HFFc6 (cell line): ENCODE measurements at regions not wholly inside any gene's neighbourhood (a gene's known extent, or its start where the extent isn't known, plus 50 kb on each side); places are given as distances from the start of the nearest gene placed in this dataset.

Experiments
- DNase-seq: peaks from one replicate; pipeline ENCODE4 v3.0.0-alpha.2; 2018
- H3K27ac Mint-ChIP-seq: 2 replicates; pipeline ENCODE4 v1.8.0; 2020; ENCODE audit warnings: mild to moderate bottlenecking, mixed read lengths
- H3K27me3 Mint-ChIP-seq: 2 replicates; pipeline ENCODE4 v1.8.0; 2021; ENCODE audit warnings: mild to moderate bottlenecking, moderate library complexity, mixed read lengths; ENCODE audit not compliant: insufficient read depth
- H3K36me3 Mint-ChIP-seq: 2 replicates; pipeline ENCODE4 v1.8.0; 2021; ENCODE audit warnings: low read depth, mixed read lengths
- H3K4me1 Mint-ChIP-seq: 2 replicates; pipeline ENCODE4 v1.8.0; 2020; ENCODE audit warnings: low read depth, mixed read lengths
- H3K4me3 Mint-ChIP-seq: 2 replicates; pipeline ENCODE4 v1.8.0; 2020; ENCODE audit warnings: mild to moderate bottlenecking, moderate library complexity, mixed read lengths
- H3K9me3 Mint-ChIP-seq: 2 replicates; pipeline ENCODE4 v1.8.0; 2020; ENCODE audit warnings: mild to moderate bottlenecking, mixed read lengths
- CTCF ChIP-seq: fragments of 200-600 bp; sonication (generic); IDR thresholded peaks from 2 replicates; pipeline ENCODE4 v1.5.0; 2021; ENCODE audit warnings: antibody characterized with exemption, mild to moderate bottlenecking

DNA sequence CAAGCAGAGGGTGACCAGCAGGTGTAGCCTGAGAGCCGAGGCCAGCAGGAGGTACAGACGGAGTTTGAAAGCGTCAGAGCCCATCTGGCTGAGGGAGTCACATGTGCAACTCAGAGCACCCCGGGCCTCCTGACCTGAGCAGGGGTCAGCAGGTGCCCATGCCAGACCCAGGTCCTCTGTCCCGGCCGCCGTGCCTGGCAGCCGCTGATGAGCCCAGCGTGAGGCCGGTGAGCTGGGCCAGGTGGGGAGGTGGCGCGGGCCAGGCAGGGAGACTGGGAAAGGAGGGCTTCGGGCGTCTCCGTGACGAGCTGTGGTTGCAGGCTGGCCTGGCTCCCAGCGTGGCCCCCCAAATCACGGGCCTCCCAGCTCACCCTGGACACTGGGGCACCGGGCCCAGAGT, 130.9 kb downstream of the CHSY1 start:
- H3K4me3 Mint-ChIP-seq, result no peak overlapping the region; the same call in 1 of the 2 replicates
- DNase-seq, result no peak
- H3K36me3 Mint-ChIP-seq, result peaks cover 20% of the 10 kb centered on the region
- peaks cover 14% of the 10 kb centered on the region for H3K9me3 Mint-ChIP-seq
- H3K4me1 Mint-ChIP-seq, result peaks cover 53% of the 10 kb centered on the region
- no peak overlapping the region for H3K27ac Mint-ChIP-seq
- no peak for TF ChIP-seq CTCF
- peaks cover 4% of the 10 kb centered on the region for H3K27me3 Mint-ChIP-seq

DNA sequence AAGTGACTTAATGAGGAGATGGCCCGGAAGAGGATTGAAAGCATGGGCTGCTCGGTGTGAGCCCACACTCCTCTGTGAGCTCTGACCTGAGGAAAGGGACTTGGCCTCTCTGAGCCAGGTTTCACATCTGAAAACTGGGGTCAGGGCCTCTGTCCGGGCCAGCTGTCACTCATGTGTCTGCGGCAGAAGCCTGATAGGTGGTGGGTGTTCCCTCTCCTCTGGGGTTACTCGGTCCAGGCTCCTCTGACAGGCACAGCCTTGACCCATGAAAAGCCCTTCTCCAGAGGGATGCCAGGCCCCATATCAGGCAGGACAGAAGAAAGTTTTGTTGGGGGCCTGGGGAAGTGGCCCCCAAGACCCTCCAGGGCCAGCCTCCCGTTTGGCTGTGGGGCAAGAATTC, 131.4 kb downstream of the CHSY1 start:
- Mint-ChIP-seq H3K27ac (no peak overlapping the region), H3K27me3 (peaks cover 4% of the 10 kb centered on the region)

More for the DNA sequence above, 131.4 kb downstream of the CHSY1 start:
- H3K36me3 Mint-ChIP-seq, result peaks cover 20% of the 10 kb centered on the region
- peaks cover 52% of the 10 kb centered on the region for H3K4me1 Mint-ChIP-seq
- DNase-seq, result no peak
- no peak overlapping the region for H3K4me3 Mint-ChIP-seq
- H3K9me3 Mint-ChIP-seq, result peaks cover 13% of the 10 kb centered on the region
- no peak for TF ChIP-seq CTCF
